Liver (tissue), 8 donors: ENCODE measurements at regions not wholly inside any gene's neighbourhood (a gene's known extent, or its start where the extent isn't known, plus 50 kb on each side); places are given as distances from the start of the nearest gene placed in this dataset.

ENCODE experiments used
- DNase-seq: peaks from one replicate; pipeline ENCODE4 v3.0.0-alpha.2; 2017; ENCODE audit warnings: low spot score
- H3K27ac ChIP-seq, 2 donors: one replicate each; pipeline ENCODE4 v1.7.0; 2013; ENCODE audit warnings: inconsistent platforms in 2 of 2, low read length in 2 of 2, control low read depth in 1 of 2, low read depth in 1 of 2, mild to moderate bottlenecking in 1 of 2
- H3K27me3 ChIP-seq, 4 donors: one replicate each; pipeline versions ENCODE4 v1.6.1 to v1.7.0; 2013; ENCODE audit warnings: low read length in 3 of 4, inconsistent platforms in 1 of 4, mild to moderate bottlenecking in 1 of 4, moderate library complexity in 1 of 4; ENCODE audit not compliant: control insufficient read depth in 4 of 4, insufficient read depth in 4 of 4
- H3K36me3 ChIP-seq, 4 donors: one replicate each; pipeline versions ENCODE4 v1.6.1 to v1.7.0; 2013; ENCODE audit warnings: low read length in 3 of 4, mild to moderate bottlenecking in 3 of 4, low read depth in 1 of 4, moderate library complexity in 1 of 4; ENCODE audit not compliant: control insufficient read depth in 4 of 4, insufficient read depth in 3 of 4
- H3K4me1 ChIP-seq, 4 donors: one replicate each; pipeline versions ENCODE4 v1.6.1 to v1.7.0; 2013; ENCODE audit warnings: low read length in 3 of 4, mild to moderate bottlenecking in 3 of 4, moderate library complexity in 1 of 4; ENCODE audit not compliant: control insufficient read depth in 4 of 4, insufficient read depth in 4 of 4
- H3K4me3 ChIP-seq, 3 donors: one replicate each; pipeline versions ENCODE4 v1.6.1 to v1.7.0; 2013; ENCODE audit warnings: low read length in 3 of 3, control low read depth in 1 of 3, low read depth in 1 of 3, mild to moderate bottlenecking in 1 of 3
- H3K9ac ChIP-seq, 2 donors: one replicate each; pipeline ENCODE4 v1.7.0; 2013; ENCODE audit warnings: low read length in 2 of 2, mild to moderate bottlenecking in 2 of 2, moderate library complexity in 2 of 2, control low read depth in 1 of 2, low read depth in 1 of 2
- H3K9me3 ChIP-seq, 4 donors: one replicate each; pipeline versions ENCODE4 v1.6.1 to v1.7.0; 2013; ENCODE audit warnings: low read length in 3 of 4; ENCODE audit not compliant: control insufficient read depth in 4 of 4
- EGR1 ChIP-seq, 2 donors: IDR thresholded peaks; 2 replicates each; pipeline ENCODE4 v1.6.1; 2016 to 2018; ENCODE audit warnings: antibody characterized with exemption in 2 of 2, low read depth in 2 of 2
- FOXA1 ChIP-seq: IDR thresholded peaks from 2 replicates; pipeline ENCODE4 v1.6.1; 2016; ENCODE audit warnings: antibody characterized with exemption
- FOXA2 ChIP-seq: IDR thresholded peaks from 2 replicates; pipeline ENCODE4 v1.6.1; 2016; ENCODE audit warnings: antibody characterized with exemption
- GABPA ChIP-seq, 2 donors: IDR thresholded peaks in 1 of 2; conservative IDR thresholded peaks in 1 of 2; 2 replicates each; pipeline ENCODE4 v1.6.1; 2016; ENCODE audit warnings: antibody characterized with exemption in 2 of 2, mild to moderate bottlenecking in 1 of 2, moderate library complexity in 1 of 2
- HNF4A ChIP-seq, 2 donors: conservative IDR thresholded peaks; 2 replicates each; pipeline ENCODE4 v1.6.1; 2016; ENCODE audit warnings: antibody characterized with exemption in 2 of 2, mild to moderate bottlenecking in 2 of 2
- HNF4G ChIP-seq: IDR thresholded peaks from 2 replicates; pipeline ENCODE4 v1.6.1; 2016; ENCODE audit warnings: antibody characterized with exemption
- JUND ChIP-seq, 2 donors: IDR thresholded peaks; 2 replicates each; pipeline ENCODE4 v1.6.1; 2016; ENCODE audit warnings: antibody characterized with exemption in 2 of 2
- NR2F2 ChIP-seq: IDR thresholded peaks from 2 replicates; pipeline ENCODE4 v1.6.1; 2016; ENCODE audit warnings: antibody characterized with exemption
- RAD21 ChIP-seq, 2 donors: IDR thresholded peaks; 2 replicates each; pipeline ENCODE4 v1.6.1; 2016; ENCODE audit warnings: antibody characterized with exemption in 2 of 2, mild to moderate bottlenecking in 2 of 2
- RXRA ChIP-seq, 2 donors: IDR thresholded peaks; 2 replicates each; pipeline ENCODE4 v1.6.1; 2017 to 2018; ENCODE audit warnings: antibody characterized with exemption in 2 of 2, mild to moderate bottlenecking in 1 of 2
- SP1 ChIP-seq: IDR thresholded peaks from 2 replicates; pipeline ENCODE4 v1.6.1; 2018; ENCODE audit warnings: antibody characterized with exemption, mild to moderate bottlenecking
- TAF1 ChIP-seq: conservative IDR thresholded peaks from 2 replicates; pipeline ENCODE4 v1.6.1; 2016; ENCODE audit warnings: antibody characterized with exemption, mild to moderate bottlenecking
- YY1 ChIP-seq: IDR thresholded peaks from 2 replicates; pipeline ENCODE4 v1.6.1; 2016; ENCODE audit warnings: antibody characterized with exemption, mild to moderate bottlenecking
- WGBS: extraction: QIAGEN DNeasy Blood & Tissue Kit; methylation state at CpG from one replicate; pipeline ENCODE4 v1.1.7; 2013; 5-methylcytosine and 5-hydroxymethylcytosine counted together
- TF ChIP-seq, protein P1 (sequence below): IDR thresholded peaks from 2 replicates; pipeline ENCODE4 v1.6.1; 2016; ENCODE audit warnings: antibody characterized with exemption
- TF ChIP-seq, protein P2 (sequence below): IDR thresholded peaks from 2 replicates; pipeline ENCODE4 v1.6.1; 2016; ENCODE audit warnings: antibody characterized with exemption, mild to moderate bottlenecking
- TF ChIP-seq, protein P3 (sequence below): IDR thresholded peaks from 2 replicates; pipeline ENCODE4 v1.6.1; 2016; ENCODE audit warnings: antibody characterized with exemption
- TF ChIP-seq, protein P4 (sequence below): IDR thresholded peaks from 2 replicates; pipeline ENCODE4 v1.6.1; 2016; ENCODE audit warnings: antibody characterized with exemption
- TF ChIP-seq, protein P5 (sequence below): fragments of 150-350 bp; IDR thresholded peaks from 2 replicates; pipeline ENCODE4 v1.5.1; 2017; ENCODE audit warnings: improper control_type of control experiment, low read depth, low read length; ENCODE audit not compliant: missing input control
- donor health status: healthy.
- donor health status: healthy.
- donor health status: healthy.
- donor health status: healthy.
- donor health status: healthy.

DNA sequence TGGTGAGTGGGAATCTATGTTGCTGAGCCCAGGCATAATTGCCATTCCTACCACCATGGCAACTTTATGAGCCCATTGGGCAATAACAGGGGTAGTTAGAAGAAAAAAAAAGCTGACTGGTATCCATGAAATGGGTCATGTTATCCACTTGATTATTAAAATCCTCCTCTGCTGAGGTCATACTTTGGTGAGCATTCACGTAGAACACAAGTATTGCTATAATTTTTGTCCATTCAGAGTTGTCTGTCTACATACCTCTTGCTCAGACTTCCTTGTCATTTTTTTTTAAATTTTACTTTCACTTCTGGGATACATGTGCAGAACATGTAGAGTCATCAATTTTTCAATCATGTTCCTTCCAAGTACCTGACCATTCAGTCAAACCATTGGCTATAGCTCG, 780.8 kb upstream of the ARRDC3 start:
- 72% methylated on average over 2 of the region's 2 CpGs for WGBS
- TF ChIP-seq RXRA (IDR thresholded peaks at IDR 0.05) = no peak
- TF ChIP-seq RAD21 (IDR thresholded peaks at IDR 0.05) = no peak
- TF ChIP-seq, protein P1, sequence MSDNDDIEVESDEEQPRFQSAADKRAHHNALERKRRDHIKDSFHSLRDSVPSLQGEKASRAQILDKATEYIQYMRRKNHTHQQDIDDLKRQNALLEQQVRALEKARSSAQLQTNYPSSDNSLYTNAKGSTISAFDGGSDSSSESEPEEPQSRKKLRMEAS = no peak
- no peak for TF ChIP-seq HNF4A (conservative IDR thresholded peaks at IDR 0.05)
- no peak for TF ChIP-seq FOXA2
- TF ChIP-seq, protein P2, sequence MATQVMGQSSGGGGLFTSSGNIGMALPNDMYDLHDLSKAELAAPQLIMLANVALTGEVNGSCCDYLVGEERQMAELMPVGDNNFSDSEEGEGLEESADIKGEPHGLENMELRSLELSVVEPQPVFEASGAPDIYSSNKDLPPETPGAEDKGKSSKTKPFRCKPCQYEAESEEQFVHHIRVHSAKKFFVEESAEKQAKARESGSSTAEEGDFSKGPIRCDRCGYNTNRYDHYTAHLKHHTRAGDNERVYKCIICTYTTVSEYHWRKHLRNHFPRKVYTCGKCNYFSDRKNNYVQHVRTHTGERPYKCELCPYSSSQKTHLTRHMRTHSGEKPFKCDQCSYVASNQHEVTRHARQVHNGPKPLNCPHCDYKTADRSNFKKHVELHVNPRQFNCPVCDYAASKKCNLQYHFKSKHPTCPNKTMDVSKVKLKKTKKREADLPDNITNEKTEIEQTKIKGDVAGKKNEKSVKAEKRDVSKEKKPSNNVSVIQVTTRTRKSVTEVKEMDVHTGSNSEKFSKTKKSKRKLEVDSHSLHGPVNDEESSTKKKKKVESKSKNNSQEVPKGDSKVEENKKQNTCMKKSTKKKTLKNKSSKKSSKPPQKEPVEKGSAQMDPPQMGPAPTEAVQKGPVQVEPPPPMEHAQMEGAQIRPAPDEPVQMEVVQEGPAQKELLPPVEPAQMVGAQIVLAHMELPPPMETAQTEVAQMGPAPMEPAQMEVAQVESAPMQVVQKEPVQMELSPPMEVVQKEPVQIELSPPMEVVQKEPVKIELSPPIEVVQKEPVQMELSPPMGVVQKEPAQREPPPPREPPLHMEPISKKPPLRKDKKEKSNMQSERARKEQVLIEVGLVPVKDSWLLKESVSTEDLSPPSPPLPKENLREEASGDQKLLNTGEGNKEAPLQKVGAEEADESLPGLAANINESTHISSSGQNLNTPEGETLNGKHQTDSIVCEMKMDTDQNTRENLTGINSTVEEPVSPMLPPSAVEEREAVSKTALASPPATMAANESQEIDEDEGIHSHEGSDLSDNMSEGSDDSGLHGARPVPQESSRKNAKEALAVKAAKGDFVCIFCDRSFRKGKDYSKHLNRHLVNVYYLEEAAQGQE = no peak
- no peak for TF ChIP-seq TAF1
- TF ChIP-seq GABPA (IDR thresholded peaks at IDR 0.05 in 1 of 2, conservative IDR thresholded peaks at IDR 0.05 in 1 of 2) = no peak
- no peak for TF ChIP-seq HNF4G
- TF ChIP-seq SP1 = no peak
- TF ChIP-seq JUND (IDR thresholded peaks at IDR 0.05) = no peak
- TF ChIP-seq EGR1 (IDR thresholded peaks at IDR 0.05; ENCODE audit: low read depth in 2 of 2) = no peak
- TF ChIP-seq NR2F2 = no peak
- TF ChIP-seq, protein P3, sequence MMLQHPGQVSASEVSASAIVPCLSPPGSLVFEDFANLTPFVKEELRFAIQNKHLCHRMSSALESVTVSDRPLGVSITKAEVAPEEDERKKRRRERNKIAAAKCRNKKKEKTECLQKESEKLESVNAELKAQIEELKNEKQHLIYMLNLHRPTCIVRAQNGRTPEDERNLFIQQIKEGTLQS = no peak
- TF ChIP-seq, protein P4, sequence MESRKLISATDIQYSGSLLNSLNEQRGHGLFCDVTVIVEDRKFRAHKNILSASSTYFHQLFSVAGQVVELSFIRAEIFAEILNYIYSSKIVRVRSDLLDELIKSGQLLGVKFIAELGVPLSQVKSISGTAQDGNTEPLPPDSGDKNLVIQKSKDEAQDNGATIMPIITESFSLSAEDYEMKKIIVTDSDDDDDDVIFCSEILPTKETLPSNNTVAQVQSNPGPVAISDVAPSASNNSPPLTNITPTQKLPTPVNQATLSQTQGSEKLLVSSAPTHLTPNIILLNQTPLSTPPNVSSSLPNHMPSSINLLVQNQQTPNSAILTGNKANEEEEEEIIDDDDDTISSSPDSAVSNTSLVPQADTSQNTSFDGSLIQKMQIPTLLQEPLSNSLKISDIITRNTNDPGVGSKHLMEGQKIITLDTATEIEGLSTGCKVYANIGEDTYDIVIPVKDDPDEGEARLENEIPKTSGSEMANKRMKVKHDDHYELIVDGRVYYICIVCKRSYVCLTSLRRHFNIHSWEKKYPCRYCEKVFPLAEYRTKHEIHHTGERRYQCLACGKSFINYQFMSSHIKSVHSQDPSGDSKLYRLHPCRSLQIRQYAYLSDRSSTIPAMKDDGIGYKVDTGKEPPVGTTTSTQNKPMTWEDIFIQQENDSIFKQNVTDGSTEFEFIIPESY = no peak
- no peak for TF ChIP-seq FOXA1
- TF ChIP-seq, protein P5, sequence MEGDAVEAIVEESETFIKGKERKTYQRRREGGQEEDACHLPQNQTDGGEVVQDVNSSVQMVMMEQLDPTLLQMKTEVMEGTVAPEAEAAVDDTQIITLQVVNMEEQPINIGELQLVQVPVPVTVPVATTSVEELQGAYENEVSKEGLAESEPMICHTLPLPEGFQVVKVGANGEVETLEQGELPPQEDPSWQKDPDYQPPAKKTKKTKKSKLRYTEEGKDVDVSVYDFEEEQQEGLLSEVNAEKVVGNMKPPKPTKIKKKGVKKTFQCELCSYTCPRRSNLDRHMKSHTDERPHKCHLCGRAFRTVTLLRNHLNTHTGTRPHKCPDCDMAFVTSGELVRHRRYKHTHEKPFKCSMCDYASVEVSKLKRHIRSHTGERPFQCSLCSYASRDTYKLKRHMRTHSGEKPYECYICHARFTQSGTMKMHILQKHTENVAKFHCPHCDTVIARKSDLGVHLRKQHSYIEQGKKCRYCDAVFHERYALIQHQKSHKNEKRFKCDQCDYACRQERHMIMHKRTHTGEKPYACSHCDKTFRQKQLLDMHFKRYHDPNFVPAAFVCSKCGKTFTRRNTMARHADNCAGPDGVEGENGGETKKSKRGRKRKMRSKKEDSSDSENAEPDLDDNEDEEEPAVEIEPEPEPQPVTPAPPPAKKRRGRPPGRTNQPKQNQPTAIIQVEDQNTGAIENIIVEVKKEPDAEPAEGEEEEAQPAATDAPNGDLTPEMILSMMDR = no peak
- Histone ChIP-seq H3K27ac (no peak overlapping the region), H3K4me1 (no peaks in the 10 kb centered on the region), H3K9ac (no peak overlapping the region), H3K4me3 (no peak overlapping the region), H3K27me3 (no peaks in the 10 kb centered on the region), H3K9me3 (no peaks in the 10 kb centered on the region), H3K36me3 (no peaks in the 10 kb centered on the region)
- no peak for DNase-seq

DNA sequence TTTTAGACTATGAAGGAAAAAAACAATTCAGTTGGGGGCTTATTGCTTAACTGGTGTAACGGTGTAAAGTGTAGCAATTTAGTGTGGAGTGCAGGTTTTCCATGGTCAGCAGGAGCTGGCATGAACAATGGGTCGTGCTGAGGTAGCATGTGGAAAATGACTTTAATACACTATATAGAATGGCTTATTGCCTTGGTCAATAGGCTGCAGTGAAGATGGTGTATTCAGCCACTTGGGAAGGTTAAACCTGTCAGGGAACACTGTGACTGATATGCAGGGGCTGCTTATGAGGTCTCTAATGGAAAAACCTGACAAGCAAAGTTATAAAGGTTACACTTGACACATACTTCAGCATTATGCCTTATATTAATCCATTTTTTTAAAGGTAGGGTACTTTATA, 764.7 kb upstream of the ARRDC3 start:
- no peak overlapping the region for H3K9ac ChIP-seq
- TF ChIP-seq FOXA1 = no peak
- no peak for TF ChIP-seq NR2F2
- TF ChIP-seq HNF4G = no peak
- no peak for TF ChIP-seq GABPA (IDR thresholded peaks at IDR 0.05 in 1 of 2, conservative IDR thresholded peaks at IDR 0.05 in 1 of 2)
- TF ChIP-seq, protein P1 = no peak
- TF ChIP-seq, protein P4 = no peak
- TF ChIP-seq JUND (IDR thresholded peaks at IDR 0.05) = no peak
- TF ChIP-seq YY1 = no peak
- TF ChIP-seq, protein P2 = no peak
- TF ChIP-seq RAD21 (IDR thresholded peaks at IDR 0.05) = no peak
- TF ChIP-seq RXRA (IDR thresholded peaks at IDR 0.05) = no peak
- no peak for TF ChIP-seq HNF4A (conservative IDR thresholded peaks at IDR 0.05)
- no peak for TF ChIP-seq FOXA2
- no peak for TF ChIP-seq TAF1

More for the DNA sequence above, 764.7 kb upstream of the ARRDC3 start:
- 77% methylated on average over 2 of the region's 2 CpGs for WGBS
- Histone ChIP-seq H3K4me3 (no peak overlapping the region), H3K36me3 (no peaks in the 10 kb centered on the region), H3K4me1 (no peaks in the 10 kb centered on the region), H3K27ac (no peak overlapping the region), H3K27me3 (no peaks in the 10 kb centered on the region), H3K9me3 (no peaks in the 10 kb centered on the region)
- no peak for DNase-seq
